Skeletal muscle tissue (tissue), 3 donors: ENCODE measurements at regions not wholly inside any gene's neighbourhood (a gene's known extent, or its start where the extent isn't known, plus 50 kb on each side); places are given as distances from the start of the nearest gene placed in this dataset.

Source experiments
- H3K27ac ChIP-seq: one replicate; pipeline ENCODE4 v1.7.0; 2013; ENCODE audit warnings: mild to moderate bottlenecking, low read depth, low read length, inconsistent platforms
- H3K27me3 ChIP-seq, 3 donors: one replicate each; pipeline ENCODE4 v1.7.0; 2013; ENCODE audit warnings: low read length in 3 of 3; ENCODE audit not compliant: control insufficient read depth in 3 of 3, insufficient read depth in 3 of 3
- H3K36me3 ChIP-seq, 3 donors: one replicate each; pipeline ENCODE4 v1.7.0; 2013; ENCODE audit warnings: low read length in 3 of 3; ENCODE audit not compliant: control insufficient read depth in 3 of 3, insufficient read depth in 3 of 3
- H3K4me1 ChIP-seq, 3 donors: one replicate each; pipeline ENCODE4 v1.7.0; 2013; ENCODE audit warnings: low read length in 3 of 3, mild to moderate bottlenecking in 3 of 3; ENCODE audit not compliant: control insufficient read depth in 3 of 3, insufficient read depth in 3 of 3
- H3K4me3 ChIP-seq, 3 donors: one replicate each; pipeline ENCODE4 v1.7.0; 2013; ENCODE audit warnings: low read length in 3 of 3
- H3K9ac ChIP-seq, 3 donors: one replicate each; pipeline ENCODE4 v1.7.0; 2013; ENCODE audit warnings: low read length in 3 of 3, mild to moderate bottlenecking in 3 of 3, moderate library complexity in 2 of 3, low read depth in 1 of 3
- H3K9me3 ChIP-seq, 3 donors: one replicate each; pipeline ENCODE4 v1.7.0; 2013; ENCODE audit warnings: low read length in 3 of 3; ENCODE audit not compliant: control insufficient read depth in 3 of 3
- donor health status: Osteomylitis.

GRCh38 chr2:2687745-2688144 is 356.7 kb upstream of the MYT1L start:
- Histone ChIP-seq H3K4me1 (no peaks in the 10 kb centered on the region), H3K4me3 (no peak overlapping the region), H3K27ac (no peak overlapping the region), H3K9ac (no peak overlapping the region), H3K27me3 (peaks cover 2 to 10% (median 3%) of the 10 kb centered on the region in 3 donors), H3K9me3 (no peaks in the 10 kb centered on the region), H3K36me3 (no peaks in the 10 kb centered on the region)

GRCh38 chr2:2686222-2686621 is 355.1 kb upstream of the MYT1L start:
- no peak overlapping the region for H3K27ac ChIP-seq
- H3K9me3 ChIP-seq, result no peaks in the 10 kb centered on the region
- H3K9ac ChIP-seq, result no peak overlapping the region
- no peak overlapping the region for H3K4me3 ChIP-seq
- H3K4me1 ChIP-seq, result no peaks in the 10 kb centered on the region
- no peaks in the 10 kb centered on the region for H3K36me3 ChIP-seq
- H3K27me3 ChIP-seq, result peaks cover 0 to 8% (median 2%) of the 10 kb centered on the region in 3 donors

GRCh38 chr2:2683606-2684224 is 352.6 kb upstream of the MYT1L start:
- H3K27me3 ChIP-seq, result no peaks in the 10 kb centered on the region
- no peaks in the 10 kb centered on the region for H3K9me3 ChIP-seq
- no peaks in the 10 kb centered on the region for H3K36me3 ChIP-seq
- H3K4me1 ChIP-seq, result peaks cover 0 to 2% (median 0%) of the 10 kb centered on the region in 3 donors
- no peak overlapping the region for H3K4me3 ChIP-seq
- H3K9ac ChIP-seq, result no peak overlapping the region
- H3K27ac ChIP-seq, result no peak overlapping the region

GRCh38 chr2:2682700-2683342 is 351.7 kb upstream of the MYT1L start:
- Histone ChIP-seq H3K27me3 (no peaks in the 10 kb centered on the region), H3K36me3 (no peaks in the 10 kb centered on the region), H3K27ac (no peak overlapping the region), H3K4me1 (peaks cover 0 to 2% (median 0%) of the 10 kb centered on the region in 3 donors), H3K4me3 (no peak overlapping the region), H3K9ac (no peak overlapping the region), H3K9me3 (no peaks in the 10 kb centered on the region)

- Histone ChIP-seq H3K4me1 (peaks cover 0 to 2% (median 0%) of the 10 kb centered on the region in 3 donors), H3K36me3 (no peaks in the 10 kb centered on the region), H3K4me3 (no peak overlapping the region), H3K27me3 (no peaks in the 10 kb centered on the region), H3K27ac (no peak overlapping the region), H3K9me3 (no peaks in the 10 kb centered on the region), H3K9ac (no peak overlapping the region)
Observed at GRCh38 chr2:2681711-2682251, 350.7 kb upstream of the MYT1L start.

- no peak overlapping the region for H3K27ac ChIP-seq
- peaks cover 0 to 2% (median 0%) of the 10 kb centered on the region in 3 donors for H3K4me1 ChIP-seq
- H3K27me3 ChIP-seq, result no peaks in the 10 kb centered on the region
- H3K9me3 ChIP-seq, result no peaks in the 10 kb centered on the region
- H3K4me3 ChIP-seq, result no peak overlapping the region
- no peaks in the 10 kb centered on the region for H3K36me3 ChIP-seq
- H3K9ac ChIP-seq, result no peak overlapping the region
Observed at GRCh38 chr2:2681085-2681484, 350.0 kb upstream of the MYT1L start.

GRCh38 chr2:2674831-2675230 is 343.8 kb upstream of the MYT1L start:
- Histone ChIP-seq H3K27me3 (no peaks in the 10 kb centered on the region), H3K9me3 (no peaks in the 10 kb centered on the region), H3K36me3 (no peaks in the 10 kb centered on the region), H3K27ac (no peak overlapping the region), H3K4me3 (no peak overlapping the region), H3K9ac (no peak overlapping the region), H3K4me1 (peaks cover 7 to 19% (median 10%) of the 10 kb centered on the region in 3 donors)

GRCh38 chr2:2673406-2673805 is 342.3 kb upstream of the MYT1L start:
- H3K4me1 ChIP-seq, result peaks cover 7 to 19% (median 10%) of the 10 kb centered on the region in 3 donors
- no peaks in the 10 kb centered on the region for H3K36me3 ChIP-seq
- H3K9ac ChIP-seq, result no peak overlapping the region
- no peaks in the 10 kb centered on the region for H3K9me3 ChIP-seq
- no peaks in the 10 kb centered on the region for H3K27me3 ChIP-seq
- no peak overlapping the region for H3K4me3 ChIP-seq
- H3K27ac ChIP-seq, result peak overlapping the region; percentile 20

GRCh38 chr2:2672249-2672648 is 341.2 kb upstream of the MYT1L start:
- Histone ChIP-seq H3K27ac (no peak overlapping the region), H3K9ac (no peak overlapping the region), H3K9me3 (no peaks in the 10 kb centered on the region), H3K27me3 (no peaks in the 10 kb centered on the region), H3K36me3 (no peaks in the 10 kb centered on the region), H3K4me3 (no peak overlapping the region), H3K4me1 (peaks cover 7 to 24% (median 10%) of the 10 kb centered on the region in 3 donors)

- no peaks in the 10 kb centered on the region for H3K27me3 ChIP-seq
Observed at GRCh38 chr2:2671826-2672225, 340.8 kb upstream of the MYT1L start.

More at GRCh38 chr2:2671826-2672225, 340.8 kb upstream of the MYT1L start:
- Histone ChIP-seq H3K36me3 (no peaks in the 10 kb centered on the region), H3K4me3 (no peak overlapping the region), H3K9ac (no peak overlapping the region), H3K4me1 (peaks cover 9 to 28% (median 15%) of the 10 kb centered on the region in 3 donors), H3K9me3 (no peaks in the 10 kb centered on the region), H3K27ac (no peak overlapping the region)
